ENCODE measurements at regions not wholly inside any gene's neighbourhood (a gene's known extent, or its start where the extent isn't known, plus 50 kb on each side); places are given as distances from the start of the nearest gene placed in this dataset.

DNA sequence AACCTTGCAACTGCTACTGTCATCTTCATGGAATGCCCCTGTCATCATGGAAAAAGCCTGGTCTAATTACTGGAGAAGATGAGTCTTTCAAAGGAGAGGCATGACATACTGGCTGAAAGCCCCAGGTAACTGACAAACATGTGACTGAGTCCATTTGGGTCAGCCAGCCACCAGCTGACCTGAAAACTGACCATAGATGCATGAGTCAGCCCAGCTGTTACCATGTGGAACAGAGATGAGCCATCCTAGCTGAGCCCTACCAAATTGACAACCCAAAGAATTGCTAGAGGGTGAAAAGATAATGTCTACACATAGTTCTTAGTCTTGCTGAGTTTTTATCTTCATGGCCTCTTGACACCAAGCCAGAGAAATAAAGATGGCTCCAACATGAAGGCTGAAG is 311.8 kb downstream of the UTP18 start:
- TF ChIP-seq, protein P1, sequence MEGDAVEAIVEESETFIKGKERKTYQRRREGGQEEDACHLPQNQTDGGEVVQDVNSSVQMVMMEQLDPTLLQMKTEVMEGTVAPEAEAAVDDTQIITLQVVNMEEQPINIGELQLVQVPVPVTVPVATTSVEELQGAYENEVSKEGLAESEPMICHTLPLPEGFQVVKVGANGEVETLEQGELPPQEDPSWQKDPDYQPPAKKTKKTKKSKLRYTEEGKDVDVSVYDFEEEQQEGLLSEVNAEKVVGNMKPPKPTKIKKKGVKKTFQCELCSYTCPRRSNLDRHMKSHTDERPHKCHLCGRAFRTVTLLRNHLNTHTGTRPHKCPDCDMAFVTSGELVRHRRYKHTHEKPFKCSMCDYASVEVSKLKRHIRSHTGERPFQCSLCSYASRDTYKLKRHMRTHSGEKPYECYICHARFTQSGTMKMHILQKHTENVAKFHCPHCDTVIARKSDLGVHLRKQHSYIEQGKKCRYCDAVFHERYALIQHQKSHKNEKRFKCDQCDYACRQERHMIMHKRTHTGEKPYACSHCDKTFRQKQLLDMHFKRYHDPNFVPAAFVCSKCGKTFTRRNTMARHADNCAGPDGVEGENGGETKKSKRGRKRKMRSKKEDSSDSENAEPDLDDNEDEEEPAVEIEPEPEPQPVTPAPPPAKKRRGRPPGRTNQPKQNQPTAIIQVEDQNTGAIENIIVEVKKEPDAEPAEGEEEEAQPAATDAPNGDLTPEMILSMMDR (IDR thresholded peaks at IDR 0.05) = no peak
- no peak for TF ChIP-seq EP300 (IDR thresholded peaks at IDR 0.05)
- no peak for TF ChIP-seq POLR2AphosphoS5 (IDR thresholded peaks at IDR 0.05)
- TF ChIP-seq POLR2A (IDR thresholded peaks at IDR 0.05) = no peak
